Trophoblast cell (in vitro differentiated cells and primary cell): ENCODE measurements at regions not wholly inside any gene's neighbourhood (a gene's known extent, or its start where the extent isn't known, plus 50 kb on each side); places are given as distances from the start of the nearest gene placed in this dataset.

Experiments used
- DNase-seq, 2 donors: peaks; one replicate each; pipeline ENCODE4 v3.0.0-alpha.2; 2016
- H2AFZ ChIP-seq: 2 replicates; pipeline ENCODE4 v1.6.1; 2013; ENCODE audit warnings: low read length, moderate library complexity, mild to moderate bottlenecking; ENCODE audit not compliant: insufficient read depth, poor library complexity
- H2AK5ac ChIP-seq: 2 replicates; pipeline ENCODE4 v1.6.1; 2013; ENCODE audit warnings: mild to moderate bottlenecking, low read length
- H2BK120ac ChIP-seq: 2 replicates; pipeline ENCODE4 v1.6.1; 2013; ENCODE audit warnings: low read length, mild to moderate bottlenecking, moderate library complexity; ENCODE audit not compliant: insufficient read depth, poor library complexity
- H2BK12ac ChIP-seq: 2 replicates; pipeline ENCODE4 v1.6.1; 2013; ENCODE audit warnings: mild to moderate bottlenecking, low read length, moderate library complexity
- H2BK5ac ChIP-seq: 2 replicates; pipeline ENCODE4 v1.6.1; 2013; ENCODE audit warnings: low read length, low read depth, moderate library complexity, mild to moderate bottlenecking; ENCODE audit not compliant: poor library complexity
- H3K14ac ChIP-seq: 2 replicates; pipeline ENCODE4 v1.6.1; 2013; ENCODE audit warnings: mild to moderate bottlenecking, low read length
- H3K18ac ChIP-seq: 2 replicates; pipeline ENCODE4 v1.6.1; 2013; ENCODE audit warnings: mild to moderate bottlenecking, low read length
- H3K23ac ChIP-seq: 2 replicates; pipeline ENCODE4 v1.6.1; 2013; ENCODE audit warnings: low read length
- H3K27ac ChIP-seq: 2 replicates; pipeline ENCODE4 v1.5.1; 2013; ENCODE audit warnings: low read depth, mild to moderate bottlenecking, inconsistent platforms, low read length, moderate library complexity
- H3K27me3 ChIP-seq: 2 replicates; pipeline ENCODE4 v1.6.1; 2013; ENCODE audit warnings: inconsistent platforms, mild to moderate bottlenecking, low read length, moderate library complexity; ENCODE audit not compliant: insufficient read depth
- H3K36me3 ChIP-seq, 2 experiments: 1 replicate in 1 of 2; 2 replicates in 1 of 2; pipeline ENCODE4 v1.6.1; 2013; ENCODE audit warnings: low read length in 2 of 2, mild to moderate bottlenecking in 2 of 2, moderate library complexity in 1 of 2; ENCODE audit not compliant: insufficient read depth in 2 of 2, control insufficient read depth in 1 of 2
- H3K4ac ChIP-seq: 2 replicates; pipeline ENCODE4 v1.6.1; 2013; ENCODE audit warnings: low read depth, mild to moderate bottlenecking, low read length, moderate library complexity
- H3K4me1 ChIP-seq, 2 experiments: 1 replicate in 1 of 2; 2 replicates in 1 of 2; pipeline ENCODE4 v1.6.1; 2013; ENCODE audit warnings: low read length in 2 of 2, mild to moderate bottlenecking in 2 of 2, moderate library complexity in 1 of 2; ENCODE audit not compliant: insufficient read depth in 2 of 2, control insufficient read depth in 1 of 2
- H3K4me2 ChIP-seq: 2 replicates; pipeline ENCODE4 v1.6.1; 2013; ENCODE audit warnings: inconsistent platforms, mild to moderate bottlenecking, low read length, moderate library complexity
- H3K4me3 ChIP-seq: 2 replicates; pipeline ENCODE4 v1.5.1; 2013; ENCODE audit warnings: mild to moderate bottlenecking, low read depth, low read length, inconsistent platforms
- H3K79me1 ChIP-seq: one replicate; pipeline ENCODE4 v1.6.1; 2013; ENCODE audit warnings: low read length
- H3K79me2 ChIP-seq: 2 replicates; pipeline ENCODE4 v1.6.1; 2013; ENCODE audit warnings: low read length, mild to moderate bottlenecking; ENCODE audit not compliant: control insufficient read depth, insufficient read depth, poor library complexity
- H3K9ac ChIP-seq: 2 replicates; pipeline ENCODE4 v1.6.1; 2013; ENCODE audit warnings: mild to moderate bottlenecking, low read length
- H3K9me3 ChIP-seq: 2 replicates; pipeline ENCODE4 v1.6.1; 2013; ENCODE audit warnings: low read depth, mild to moderate bottlenecking, control low read depth, inconsistent platforms, low read length; ENCODE audit not compliant: insufficient read depth
- H4K12ac ChIP-seq: 2 replicates; pipeline ENCODE4 v1.6.1; 2013; ENCODE audit warnings: low read depth, mild to moderate bottlenecking, low read length, moderate library complexity
- H4K8ac ChIP-seq: 2 replicates; pipeline ENCODE4 v1.6.1; 2013; ENCODE audit warnings: low read depth, mild to moderate bottlenecking, low read length, moderate library complexity
- H4K91ac ChIP-seq: one replicate; pipeline ENCODE4 v1.6.1; 2013; ENCODE audit warnings: low read depth, mild to moderate bottlenecking, low read length, moderate library complexity
- WGBS: extraction: QIAGEN DNeasy Blood & Tissue Kit; methylation state at CpG from one replicate; pipeline ENCODE4 v1.1.7; 2013; ENCODE audit warnings: missing lambda C conversion rate; ENCODE audit not compliant: insufficient read length, insufficient coverage; ENCODE audit errors: extremely low coverage; 5-methylcytosine and 5-hydroxymethylcytosine counted together

DNA sequence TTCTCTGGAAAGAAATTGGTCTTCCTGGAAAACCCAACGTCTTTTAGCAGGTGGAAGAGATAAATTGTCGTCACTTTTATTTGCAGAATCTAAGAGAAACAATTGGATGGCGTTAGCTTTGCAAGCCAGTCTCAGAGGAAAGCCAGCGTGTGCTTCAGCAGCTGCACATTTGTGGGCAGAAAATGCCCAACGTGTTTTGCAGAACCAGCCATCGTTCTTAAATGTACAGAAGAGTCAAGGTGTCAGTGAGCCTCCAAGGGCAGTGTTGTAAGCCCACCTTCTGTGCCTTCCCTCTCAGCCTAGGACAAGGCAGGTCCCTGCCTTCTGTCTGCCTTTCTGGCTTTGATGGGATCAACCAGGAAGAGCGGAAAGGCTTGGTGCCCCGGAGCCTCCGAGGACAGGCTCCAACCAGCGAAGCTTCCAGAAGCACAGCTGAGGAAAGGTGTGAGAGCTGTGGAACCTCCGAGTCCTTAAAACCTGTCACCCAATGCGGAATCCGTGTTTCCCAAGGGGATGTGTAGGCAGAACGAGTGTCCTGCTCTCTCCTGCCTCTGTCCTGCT, 116.0 kb upstream of the IRX2 start:
- H3K27ac ChIP-seq, result no peak overlapping the region
- H3K79me1 ChIP-seq, result no peaks in the 10 kb centered on the region
- no peak overlapping the region for H3K4ac ChIP-seq
- peaks cover 6% of the 10 kb centered on the region for H3K9me3 ChIP-seq
- no peak overlapping the region for H2AK5ac ChIP-seq
- no peak overlapping the region for H2BK12ac ChIP-seq
- H3K14ac ChIP-seq, result no peak overlapping the region
- no peaks in the 10 kb centered on the region for H3K79me2 ChIP-seq
- H2BK5ac ChIP-seq, result no peak overlapping the region
- H3K9ac ChIP-seq, result no peak overlapping the region
- no peak overlapping the region for H3K4me3 ChIP-seq
- no CpG with 5 or more reads among the region's 14 CpGs for WGBS
- H2AFZ ChIP-seq, result no peak overlapping the region
- no peak for DNase-seq
- H2BK120ac ChIP-seq, result no peak overlapping the region
- H3K18ac ChIP-seq, result no peak overlapping the region
- no peaks in the 10 kb centered on the region for H3K36me3 ChIP-seq
- H3K27me3 ChIP-seq, result no peaks in the 10 kb centered on the region
- H3K4me2 ChIP-seq, result no peak overlapping the region
- H4K12ac ChIP-seq, result no peak overlapping the region
- no peak overlapping the region for H4K8ac ChIP-seq
- no peaks in the 10 kb centered on the region for H3K4me1 ChIP-seq
- no peak overlapping the region for H3K23ac ChIP-seq
- H4K91ac ChIP-seq, result no peak overlapping the region

- Histone ChIP-seq H3K4me1 (no peaks in the 10 kb centered on the region), H3K27ac (no peak overlapping the region), H2AFZ (no peak overlapping the region), H2AK5ac (no peak overlapping the region), H3K4ac (no peak overlapping the region), H4K8ac (no peak overlapping the region), H4K91ac (no peak overlapping the region), H4K12ac (no peak overlapping the region), H3K79me1 (no peaks in the 10 kb centered on the region), H2BK5ac (no peak overlapping the region), H3K27me3 (no peaks in the 10 kb centered on the region), H3K18ac (no peak overlapping the region), H3K9ac (no peak overlapping the region), H3K36me3 (no peaks in the 10 kb centered on the region), H3K23ac (no peak overlapping the region), H2BK120ac (no peak overlapping the region), H3K4me2 (no peak overlapping the region), H3K4me3 (no peak overlapping the region), H3K79me2 (no peaks in the 10 kb centered on the region), H2BK12ac (no peak overlapping the region), H3K9me3 (peaks cover 6% of the 10 kb centered on the region), H3K14ac (no peak overlapping the region)
- DNase-seq, result no peak
- WGBS, result no CpG with 5 or more reads among the region's 27 CpGs
Observed at GRCh38 chr5:2866662-2867372, 115.3 kb upstream of the IRX2 start.

- H3K79me1 ChIP-seq, result no peaks in the 10 kb centered on the region
- H3K4me2 ChIP-seq, result no peak overlapping the region
Observed at GRCh38 chr5:2865856-2866255, 114.4 kb upstream of the IRX2 start.

GRCh38 chr5:2864515-2865105, 113.1 kb upstream of the IRX2 start:
- H2AFZ ChIP-seq, result no peak overlapping the region
- H3K79me2 ChIP-seq, result no peaks in the 10 kb centered on the region
- no peaks in the 10 kb centered on the region for H3K4me1 ChIP-seq
- H3K4ac ChIP-seq, result no peak overlapping the region
- no peak overlapping the region for H4K91ac ChIP-seq
- H4K12ac ChIP-seq, result no peak overlapping the region
- H3K4me2 ChIP-seq, result no peak overlapping the region
- no peak overlapping the region for H3K18ac ChIP-seq
- H3K9ac ChIP-seq, result no peak overlapping the region
- no peak overlapping the region for H3K23ac ChIP-seq
- H2BK120ac ChIP-seq, result no peak overlapping the region
- no peak overlapping the region for H2BK12ac ChIP-seq
- no peaks in the 10 kb centered on the region for H3K27me3 ChIP-seq
- H4K8ac ChIP-seq, result no peak overlapping the region
- no peak overlapping the region for H2AK5ac ChIP-seq
- H3K14ac ChIP-seq, result no peak overlapping the region
- no CpG with 5 or more reads among the region's 14 CpGs for WGBS
- H3K79me1 ChIP-seq, result no peaks in the 10 kb centered on the region
- peaks cover 6% of the 10 kb centered on the region for H3K9me3 ChIP-seq
- no peak overlapping the region for H3K27ac ChIP-seq
- DNase-seq, result no peak
- H3K36me3 ChIP-seq, result no peaks in the 10 kb centered on the region
- no peak overlapping the region for H3K4me3 ChIP-seq
- H2BK5ac ChIP-seq, result no peak overlapping the region

More at GRCh38 chr5:2865856-2866255, 114.4 kb upstream of the IRX2 start:
- no peak for DNase-seq
- Histone ChIP-seq H3K4me1 (no peaks in the 10 kb centered on the region), H3K23ac (no peak overlapping the region), H3K36me3 (no peaks in the 10 kb centered on the region), H4K91ac (no peak overlapping the region), H3K14ac (no peak overlapping the region), H3K4me3 (no peak overlapping the region), H3K27ac (no peak overlapping the region), H3K79me2 (no peaks in the 10 kb centered on the region), H3K27me3 (no peaks in the 10 kb centered on the region), H3K9ac (no peak overlapping the region), H3K4ac (no peak overlapping the region), H2BK12ac (no peak overlapping the region), H2AFZ (no peak overlapping the region), H2AK5ac (no peak overlapping the region), H2BK120ac (no peak overlapping the region), H3K9me3 (peaks cover 6% of the 10 kb centered on the region), H4K12ac (no peak overlapping the region), H2BK5ac (no peak overlapping the region), H4K8ac (no peak overlapping the region), H3K18ac (no peak overlapping the region)
- no CpG with 5 or more reads among the region's 12 CpGs for WGBS
